B cell (primary cell): ENCODE measurements at regions not wholly inside any gene's neighbourhood (a gene's known extent, or its start where the extent isn't known, plus 50 kb on each side); places are given as distances from the start of the nearest gene placed in this dataset.

Experiments
- ATAC-seq: fragments of 200-7000 bp; cut with Tn5 transposase; one replicate; pipeline ENCODE4 v1.10.0; 2021; ENCODE audit warnings: low read depth, mild to moderate bottlenecking, moderate number of reproducible peaks, moderate library complexity
- CTCF ChIA-PET: fragments of 350-600 bp; sonication (Branson Sonifier 250); formaldehyde crosslinking; loops from one replicate; lab custom pipeline; 2021; ENCODE audit warnings: antibody characterized with exemption, inconsistent platforms; lab: Charles Lee
- POLR2A ChIA-PET: fragments of 350-600 bp; sonication (Branson Sonifier 250); formaldehyde crosslinking; loops from one replicate; lab custom pipeline; 2021; ENCODE audit warnings: antibody characterized with exemption; lab: Charles Lee
- DNase-seq: peaks from one replicate; pipeline ENCODE4 v3.0.0; 2013
- H2AFZ ChIP-seq: 2 replicates; pipeline ENCODE4 v1.6.1; 2012; ENCODE audit warnings: mild to moderate bottlenecking, low read depth, low read length; ENCODE audit not compliant: insufficient read depth, poor library complexity, severe bottlenecking
- H3K27ac ChIP-seq, 2 donors: 1 replicate in 1 of 2; 2 replicates in 1 of 2; pipeline ENCODE4 v1.5.1; 2012 to 2013; ENCODE audit warnings: low read length in 2 of 2, mild to moderate bottlenecking in 2 of 2, moderate library complexity in 1 of 2
- H3K27me3 ChIP-seq, 4 experiments: fragments of 200-600 bp in 1 of 4; sonication (generic) in 1 of 4; replicated peaks in 1 of 4; 1 replicate in 2 of 4; 2 replicates in 2 of 4; pipeline versions ENCODE4 v1.6.1 to v1.7.0; 2013 to 2016; ENCODE audit warnings: low read length in 3 of 4, mild to moderate bottlenecking in 2 of 4, mixed read lengths in 1 of 4, moderate library complexity in 1 of 4; ENCODE audit not compliant: insufficient read depth in 4 of 4, control insufficient read depth in 3 of 4; ENCODE audit errors: control extremely low read depth in 1 of 4
- H3K36me3 ChIP-seq, 2 experiments: replicated peaks in 1 of 2; 1 replicate in 1 of 2; 2 replicates in 1 of 2; pipeline versions ENCODE4 v1.6.1 to v1.7.1; 2013; ENCODE audit warnings: low read length in 1 of 2; ENCODE audit not compliant: insufficient read depth in 2 of 2, control insufficient read depth in 1 of 2; ENCODE audit errors: control extremely low read depth in 1 of 2, extremely low read depth in 1 of 2
- H3K4me1 ChIP-seq, 2 donors: fragments of 200-600 bp in 1 of 2; sonication (generic) in 1 of 2; 1 replicate in 1 of 2; 2 replicates in 1 of 2; pipeline versions ENCODE4 v1.5.1 to v1.6.1; 2013 to 2017; ENCODE audit warnings: low read length in 2 of 2; ENCODE audit not compliant: control insufficient read depth in 2 of 2, insufficient read depth in 2 of 2
- H3K4me2 ChIP-seq: replicated peaks from 2 replicates; pipeline ENCODE3; 2012; ENCODE audit warnings: mild to moderate bottlenecking, low read depth, low read length; ENCODE audit not compliant: poor library complexity, severe bottlenecking
- H3K4me3 ChIP-seq, 5 experiments: fragments of 200-600 bp in 1 of 5; sonication (generic) in 1 of 5; 1 replicate in 3 of 5; 2 replicates in 2 of 5; pipeline versions ENCODE4 v1.5.1 to v1.7.0; 2011 to 2016; ENCODE audit warnings: low read length in 4 of 5, mild to moderate bottlenecking in 4 of 5, low read depth in 2 of 5, control low read depth in 1 of 5, moderate library complexity in 1 of 5; ENCODE audit not compliant: insufficient read depth in 1 of 5; ENCODE audit errors: control extremely low read depth in 1 of 5, extremely low read depth in 1 of 5
- H3K79me2 ChIP-seq: fragments of 200-600 bp; sonication (generic); one replicate; pipeline ENCODE4 v1.6.0; 2016; ENCODE audit warnings: low read length; ENCODE audit not compliant: control insufficient read depth, insufficient read depth
- H3K9ac ChIP-seq: fragments of 200-600 bp; sonication (generic); 2 replicates; pipeline ENCODE4 v1.6.1; 2017; ENCODE audit warnings: mild to moderate bottlenecking, low read length, moderate library complexity
- H3K9me3 ChIP-seq, 3 donors: one replicate each; pipeline versions ENCODE4 v1.6.1 to v1.7.1; 2013; ENCODE audit warnings: low read length in 2 of 3; ENCODE audit not compliant: control insufficient read depth in 2 of 3, insufficient read depth in 1 of 3; ENCODE audit errors: control extremely low read depth in 1 of 3
- H4K20me1 ChIP-seq: 2 replicates; pipeline ENCODE4 v1.6.0; 2012; ENCODE audit warnings: mild to moderate bottlenecking, low read length; ENCODE audit not compliant: insufficient read depth, control insufficient read depth, poor library complexity, severe bottlenecking
- H3K27ac Mint-ChIP-seq: one replicate; pipeline ENCODE4 v1.8.0; 2021; ENCODE audit warnings: mixed read lengths
- H3K27me3 Mint-ChIP-seq: one replicate; pipeline ENCODE4 v1.8.0; 2021; ENCODE audit warnings: mixed read lengths
- H3K4me1 Mint-ChIP-seq: one replicate; pipeline ENCODE4 v1.8.0; 2021; ENCODE audit warnings: mixed read lengths
- H3K4me3 Mint-ChIP-seq: one replicate; pipeline ENCODE4 v1.8.0; 2021; ENCODE audit warnings: mixed read lengths
- H3K9me3 Mint-ChIP-seq: one replicate; pipeline ENCODE4 v1.8.0; 2022; ENCODE audit warnings: mixed read lengths; ENCODE audit not compliant: insufficient read depth
- EZH2 ChIP-seq: IDR thresholded peaks from 2 replicates; pipeline ENCODE4 v1.6.1; 2012; ENCODE audit warnings: borderline replicate concordance, low read depth, mild to moderate bottlenecking, moderate library complexity, low read length; ENCODE audit not compliant: insufficient read depth, poor library complexity, severe bottlenecking
- WGBS: methylation state at CpG from one replicate; pipeline ENCODE4 v1.1.5; 2013; ENCODE audit warnings: missing lambda C conversion rate; ENCODE audit not compliant: insufficient coverage; 5-methylcytosine and 5-hydroxymethylcytosine counted together
- intact Hi-C: fragments of 100-400 bp; cut with micrococcal nuclease; formaldehyde crosslinking; loops from one replicate; pipeline ENCODE4 v1.10.0; 2022
- TF ChIP-seq, protein P1 (sequence below): fragments of 200-600 bp; IDR thresholded peaks from one replicate; pipeline ENCODE4 v1.8.0; 2022; ENCODE audit warnings: antibody characterized with exemption, mild to moderate bottlenecking

DNA sequence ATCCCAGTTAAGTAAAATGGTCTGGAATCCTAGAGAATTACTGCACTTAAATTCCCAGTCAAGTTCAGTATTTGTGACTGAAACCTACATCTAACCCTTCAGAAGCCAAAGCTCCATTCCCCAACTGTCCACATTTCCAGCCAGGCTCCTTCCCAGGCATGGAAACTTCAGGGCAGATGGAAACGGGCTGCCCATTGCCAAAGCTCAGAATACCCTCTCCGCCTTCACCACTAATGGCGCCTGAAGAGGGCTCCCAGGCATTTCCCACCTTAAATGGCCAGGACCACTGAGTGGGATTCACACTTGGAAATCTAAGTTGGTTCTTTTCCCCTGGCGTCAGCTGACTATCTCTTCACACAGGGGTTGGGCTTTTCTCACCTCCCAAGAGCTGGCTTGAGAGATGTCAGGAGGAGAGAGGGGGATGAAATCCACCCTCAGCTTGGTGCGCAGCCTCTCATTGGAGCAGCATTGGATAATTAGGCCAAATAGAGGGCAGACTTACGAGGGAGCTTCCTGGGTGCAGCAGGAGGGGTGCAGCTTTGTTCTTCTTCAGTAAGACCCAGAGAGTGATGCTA is 82.9 kb downstream of the ANKRD60 start:
- no peak for ATAC-seq
- H3K9me3 Mint-ChIP-seq = no peaks in the 10 kb centered on the region
- H4K20me1 ChIP-seq = no peaks in the 10 kb centered on the region
- H3K27ac ChIP-seq = no peak overlapping the region
- no peak overlapping the region for H3K4me3 Mint-ChIP-seq
- no peaks in the 10 kb centered on the region for H3K79me2 ChIP-seq
- H3K36me3 ChIP-seq = no peaks in the 10 kb centered on the region
- TF ChIP-seq EZH2 = no peak
- TF ChIP-seq, protein P1, sequence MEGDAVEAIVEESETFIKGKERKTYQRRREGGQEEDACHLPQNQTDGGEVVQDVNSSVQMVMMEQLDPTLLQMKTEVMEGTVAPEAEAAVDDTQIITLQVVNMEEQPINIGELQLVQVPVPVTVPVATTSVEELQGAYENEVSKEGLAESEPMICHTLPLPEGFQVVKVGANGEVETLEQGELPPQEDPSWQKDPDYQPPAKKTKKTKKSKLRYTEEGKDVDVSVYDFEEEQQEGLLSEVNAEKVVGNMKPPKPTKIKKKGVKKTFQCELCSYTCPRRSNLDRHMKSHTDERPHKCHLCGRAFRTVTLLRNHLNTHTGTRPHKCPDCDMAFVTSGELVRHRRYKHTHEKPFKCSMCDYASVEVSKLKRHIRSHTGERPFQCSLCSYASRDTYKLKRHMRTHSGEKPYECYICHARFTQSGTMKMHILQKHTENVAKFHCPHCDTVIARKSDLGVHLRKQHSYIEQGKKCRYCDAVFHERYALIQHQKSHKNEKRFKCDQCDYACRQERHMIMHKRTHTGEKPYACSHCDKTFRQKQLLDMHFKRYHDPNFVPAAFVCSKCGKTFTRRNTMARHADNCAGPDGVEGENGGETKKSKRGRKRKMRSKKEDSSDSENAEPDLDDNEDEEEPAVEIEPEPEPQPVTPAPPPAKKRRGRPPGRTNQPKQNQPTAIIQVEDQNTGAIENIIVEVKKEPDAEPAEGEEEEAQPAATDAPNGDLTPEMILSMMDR = no peak
- H3K27me3 Mint-ChIP-seq = peaks cover 42% of the 10 kb centered on the region
- H3K27ac Mint-ChIP-seq = no peak overlapping the region
- POLR2A ChIA-PET = no interaction called here
- DNase-seq = no peak
- peaks cover 0 to 17% (median 2%) of the 10 kb centered on the region in 4 experiments for H3K27me3 ChIP-seq
- H3K4me1 Mint-ChIP-seq = peaks cover 2% of the 10 kb centered on the region
- intact Hi-C loops = no loop called here
- CTCF ChIA-PET = interaction anchor here (1.2 kb wide), 1 partner anchor 10 kb away, joined by 3 read pairs; no protein-coding TSS in a partner anchor
- H3K4me3 ChIP-seq = no peak overlapping the region
- H3K4me1 ChIP-seq = no peaks in the 10 kb centered on the region
- no peak overlapping the region for H2AFZ ChIP-seq
- WGBS = 77% methylated on average over 3 of the region's 6 CpGs
- H3K9ac ChIP-seq = no peak overlapping the region
- no peak overlapping the region for H3K4me2 ChIP-seq
- peaks cover 0 to 18% (median 0%) of the 10 kb centered on the region in 3 donors for H3K9me3 ChIP-seq

DNA sequence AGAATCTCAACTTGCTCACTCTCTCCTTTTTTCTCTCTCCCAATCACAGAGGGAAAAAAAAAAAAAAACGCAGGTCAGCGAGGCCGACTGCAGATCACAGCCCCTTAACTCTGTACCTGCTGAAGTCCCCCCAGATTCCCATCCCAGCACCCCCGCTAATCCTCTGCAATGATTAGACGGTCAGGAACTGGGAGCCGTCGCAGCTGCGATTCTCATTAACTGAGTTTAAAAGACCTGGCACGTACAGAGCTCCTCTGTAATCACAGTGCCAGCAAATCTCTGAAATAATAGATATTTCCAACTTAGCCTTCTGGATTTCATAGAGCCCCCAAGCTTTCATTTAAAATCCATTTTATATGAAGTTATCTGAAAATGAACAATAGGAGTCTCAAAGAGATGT is 84.4 kb downstream of the ANKRD60 start:
- ChIA-PET POLR2A (interaction anchor here (0.6 kb wide), 1 partner anchor 856 kb away, joined by 4 read pairs; no protein-coding TSS in a partner anchor), CTCF (no interaction called here)
- no peak overlapping the region for H3K4me2 ChIP-seq
- ATAC-seq (no peak), DNase-seq (no peak)
- WGBS = no CpG with 5 or more reads among the region's 9 CpGs
- no peaks in the 10 kb centered on the region for H3K36me3 ChIP-seq
- H3K9me3 ChIP-seq = peaks cover 0 to 18% (median 0%) of the 10 kb centered on the region in 3 donors
- Mint-ChIP-seq H3K27ac (no peak overlapping the region), H3K4me1 (no peaks in the 10 kb centered on the region), H3K9me3 (no peaks in the 10 kb centered on the region), H3K27me3 (peaks cover 36% of the 10 kb centered on the region), H3K4me3 (no peak overlapping the region)
- H3K9ac ChIP-seq = no peak overlapping the region
- no peaks in the 10 kb centered on the region for H3K79me2 ChIP-seq
- intact Hi-C loops = no loop called here
- no peaks in the 10 kb centered on the region for H3K4me1 ChIP-seq
- no peaks in the 10 kb centered on the region for H4K20me1 ChIP-seq
- H3K27me3 ChIP-seq = peaks cover 0 to 6% (median 0%) of the 10 kb centered on the region in 4 experiments
- no peak for TF ChIP-seq EZH2
- TF ChIP-seq, protein P1 = no peak
- no peak overlapping the region for H2AFZ ChIP-seq
- H3K27ac ChIP-seq = no peak overlapping the region
- no peak overlapping the region for H3K4me3 ChIP-seq
